ENCODE measurements at regions not wholly inside any gene's neighbourhood (a gene's known extent, or its start where the extent isn't known, plus 50 kb on each side); places are given as distances from the start of the nearest gene placed in this dataset.

DNA sequence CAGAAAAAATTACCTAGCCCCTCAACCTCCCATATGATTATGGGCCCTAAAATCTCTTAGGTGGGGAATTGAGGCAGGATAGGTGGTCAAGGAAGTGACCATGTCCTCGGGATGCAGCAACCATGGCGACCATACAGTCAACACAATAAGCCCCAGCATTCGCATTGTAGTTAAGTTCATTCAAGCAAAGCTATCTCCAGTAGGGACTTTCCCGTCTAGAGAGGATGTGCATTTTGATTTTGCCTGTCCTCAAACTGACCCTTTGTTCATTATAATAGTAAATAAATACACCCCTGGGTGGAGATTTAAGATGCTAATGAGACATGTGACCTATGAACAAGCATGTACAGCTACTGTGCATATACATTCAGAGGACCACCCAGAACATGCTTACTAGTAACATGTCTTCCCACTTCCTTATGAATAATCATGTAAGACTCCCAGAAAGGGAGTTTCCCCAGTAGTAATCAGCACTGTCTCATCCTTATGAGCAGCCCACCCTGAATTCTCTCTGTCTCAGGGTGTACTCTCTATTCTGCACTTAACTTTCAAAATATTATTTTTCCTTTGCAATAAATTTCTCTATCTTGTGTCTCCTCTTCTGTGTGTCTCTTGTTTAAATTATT lies 74.3 kb downstream of the NUDT11 start:
- TF ChIP-seq, protein P1, sequence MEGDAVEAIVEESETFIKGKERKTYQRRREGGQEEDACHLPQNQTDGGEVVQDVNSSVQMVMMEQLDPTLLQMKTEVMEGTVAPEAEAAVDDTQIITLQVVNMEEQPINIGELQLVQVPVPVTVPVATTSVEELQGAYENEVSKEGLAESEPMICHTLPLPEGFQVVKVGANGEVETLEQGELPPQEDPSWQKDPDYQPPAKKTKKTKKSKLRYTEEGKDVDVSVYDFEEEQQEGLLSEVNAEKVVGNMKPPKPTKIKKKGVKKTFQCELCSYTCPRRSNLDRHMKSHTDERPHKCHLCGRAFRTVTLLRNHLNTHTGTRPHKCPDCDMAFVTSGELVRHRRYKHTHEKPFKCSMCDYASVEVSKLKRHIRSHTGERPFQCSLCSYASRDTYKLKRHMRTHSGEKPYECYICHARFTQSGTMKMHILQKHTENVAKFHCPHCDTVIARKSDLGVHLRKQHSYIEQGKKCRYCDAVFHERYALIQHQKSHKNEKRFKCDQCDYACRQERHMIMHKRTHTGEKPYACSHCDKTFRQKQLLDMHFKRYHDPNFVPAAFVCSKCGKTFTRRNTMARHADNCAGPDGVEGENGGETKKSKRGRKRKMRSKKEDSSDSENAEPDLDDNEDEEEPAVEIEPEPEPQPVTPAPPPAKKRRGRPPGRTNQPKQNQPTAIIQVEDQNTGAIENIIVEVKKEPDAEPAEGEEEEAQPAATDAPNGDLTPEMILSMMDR (conservative IDR thresholded peaks at IDR 0.05; ENCODE audit: low read depth, low read length) = no peak
- TF ChIP-seq RAD21 (IDR thresholded peaks at IDR 0.05; ENCODE audit: low read length) (no peak), RCOR1 (IDR thresholded peaks at IDR 0.05; ENCODE audit: insufficient replicate concordance, low read length) (no peak), MXI1 (IDR thresholded peaks at IDR 0.05; ENCODE audit: borderline replicate concordance, low read depth, low read length) (no peak), POLR2A (IDR thresholded peaks at IDR 0.05; ENCODE audit: low read depth, low read length) (no peak), CEBPB (IDR thresholded peaks at IDR 0.05; ENCODE audit: low read depth, low read length) (no peak), FOS (IDR thresholded peaks at IDR 0.05; ENCODE audit: low read depth, low read length) (no peak)
